ENCODE measurements at regions not wholly inside any gene's neighbourhood (a gene's known extent, or its start where the extent isn't known, plus 50 kb on each side); places are given as distances from the start of the nearest gene placed in this dataset.

GRCh38 chr2:48883661-48884060 is 128.1 kb upstream of the LHCGR start:
- no CpG with 5 or more reads among the region's 6 CpGs for WGBS (ENCODE audit: extremely low coverage, insufficient read length, low lambda C conversion rate)
- no peak for DNase-seq
- Histone ChIP-seq H4K5ac (ENCODE audit: insufficient read length, low read depth, low read length) (no peak overlapping the region), H3K9ac (ENCODE audit: extremely low read depth, insufficient read length, low read length) (no peak overlapping the region), H3K4me1 (ENCODE audit: insufficient read depth, low read length) (no peaks in the 10 kb centered on the region; the same call in 1 of the 2 replicates), H3K27ac (ENCODE audit: insufficient read length, low read depth, low read length) (no peak overlapping the region), H2BK120ac (ENCODE audit: low read depth, low read length, poor library complexity, severe bottlenecking) (no peak overlapping the region), H3K4ac (ENCODE audit: low read depth, low read length) (no peak overlapping the region), H3K18ac (ENCODE audit: insufficient read length, low read depth, low read length) (no peak overlapping the region), H3K4me2 (ENCODE audit: insufficient read depth, insufficient read length, low read length) (no peak overlapping the region), H4K91ac (ENCODE audit: insufficient read length, low read depth, low read length) (no peak overlapping the region), H3K27me3 (ENCODE audit: insufficient read depth, low read length) (no peaks in the 10 kb centered on the region), H3K9me3 (ENCODE audit: control insufficient read depth, low read depth, low read length) (no peaks in the 10 kb centered on the region), H2BK15ac (ENCODE audit: low read depth, low read length) (no peak overlapping the region), H2BK20ac (ENCODE audit: low read depth, low read length, poor library complexity, severe bottlenecking) (no peak overlapping the region), H3K23ac (ENCODE audit: insufficient read length, low read depth, low read length) (no peak overlapping the region), H2BK12ac (ENCODE audit: insufficient read length, low read depth, low read length) (no peak overlapping the region), H4K20me1 (ENCODE audit: control insufficient read depth, insufficient read depth, insufficient read length) (no peaks in the 10 kb centered on the region), H3K79me2 (ENCODE audit: insufficient read depth, low read length) (no peaks in the 10 kb centered on the region), H3K79me1 (ENCODE audit: insufficient read depth, low read depth, low read length, poor library complexity, severe bottlenecking) (no peaks in the 10 kb centered on the region), H4K8ac (replicated peaks; ENCODE audit: insufficient read length, low read depth, low read length) (no peak overlapping the region), H2AK5ac (ENCODE audit: insufficient read length, low read length) (no peak overlapping the region), H3K14ac (ENCODE audit: insufficient read depth, low read length) (no peak overlapping the region), H3K56ac (ENCODE audit: insufficient read length, low read depth, low read length) (no peak overlapping the region), H3K23me2 (ENCODE audit: insufficient read length, low read depth, low read length, poor library complexity, severe bottlenecking) (no peaks in the 10 kb centered on the region), H3T11ph (ENCODE audit: low read length) (no peak overlapping the region), H2BK5ac (ENCODE audit: insufficient read length, low read length) (no peak overlapping the region), H2AFZ (ENCODE audit: low read length) (no peak overlapping the region)
- Mint-ChIP-seq H3K4me3 (no peak overlapping the region), H3K27me3 (ENCODE audit: low read depth) (no peaks in the 10 kb centered on the region; the same call in 1 of the 2 replicates), H3K27ac (no peak overlapping the region), H3K36me3 (ENCODE audit: insufficient read depth in 1 of 3, low read depth in 3 of 3) (peaks cover 0 to 5% (median 0%) of the 10 kb centered on the region in 3 experiments; a peak in 2 of 7 replicates), H3K9me3 (peaks cover 0 to 5% of the 10 kb centered on the region in 2 experiments; a peak in 3 of 5 replicates), H3K4me1 (peaks cover 0 to 6% of the 10 kb centered on the region in 2 experiments; a peak in 1 of 4 replicates)
- TF ChIP-seq CTCF (conservative IDR thresholded peaks at IDR 0.05): no peak
